SU-DHL-6 (cell line): ENCODE measurements at regions not wholly inside any gene's neighbourhood (a gene's known extent, or its start where the extent isn't known, plus 50 kb on each side); places are given as distances from the start of the nearest gene placed in this dataset.

ENCODE experiments used
- EZH2phosphoT487 ChIP-seq: fragments of 200-600 bp; sonication (generic), shearing (Covaris generic); conservative IDR thresholded peaks from 2 replicates; pipeline ENCODE4 v1.6.1; 2018; ENCODE audit warnings: mild to moderate bottlenecking, antibody characterized with exemption, low read length, moderate library complexity, mixed read lengths
- TF ChIP-seq, protein P1 (sequence below): fragments of 200-600 bp; sonication (generic); IDR thresholded peaks from one replicate; pipeline ENCODE4 v1.5.1; 2017; ENCODE audit warnings: antibody characterized with exemption, mild to moderate bottlenecking, low read length, moderate library complexity; ENCODE audit not compliant: insufficient read depth, poor library complexity, severe bottlenecking

DNA sequence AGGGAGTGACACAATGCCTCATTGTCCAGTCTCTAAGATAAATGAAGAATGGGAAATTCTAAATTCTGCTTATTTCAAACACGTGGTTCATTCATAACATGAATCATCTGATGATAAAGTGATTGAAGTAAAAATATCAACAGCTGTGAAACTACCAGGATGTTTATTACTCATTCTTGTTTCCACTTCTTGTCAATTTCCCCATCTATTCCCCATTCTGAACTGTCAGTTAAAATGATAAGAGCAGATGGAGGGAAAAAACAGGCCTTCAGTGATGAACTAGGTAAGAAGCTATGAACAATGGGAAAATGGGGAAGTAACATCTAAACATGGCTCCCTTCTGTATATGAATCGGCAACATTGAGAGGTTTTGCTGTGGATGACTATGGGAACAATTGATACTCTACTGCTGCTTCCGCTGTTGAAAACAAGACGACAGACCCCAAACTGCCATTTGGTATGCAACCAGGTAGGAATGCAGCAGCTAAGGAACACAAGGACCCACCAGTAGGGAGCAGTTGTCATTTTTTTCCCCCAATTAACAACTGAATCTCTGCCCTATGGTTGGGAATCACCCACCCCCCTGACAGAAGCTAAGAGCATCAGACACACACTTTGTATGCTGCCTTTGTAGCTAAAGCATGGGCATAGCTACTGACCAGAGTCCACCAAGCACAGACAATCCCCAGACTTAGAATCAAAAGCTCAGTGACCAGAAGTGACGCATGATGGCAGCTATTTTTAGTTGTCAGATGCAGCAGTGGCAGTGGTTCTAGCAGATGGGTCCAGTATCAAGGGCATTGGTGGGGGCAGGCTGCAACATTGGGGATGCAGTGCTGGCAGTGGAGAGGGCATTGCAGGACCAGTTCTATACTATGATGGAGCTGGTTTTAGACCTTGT lies 52.9 kb upstream of the ZNF366 start:
- TF ChIP-seq, protein P1, sequence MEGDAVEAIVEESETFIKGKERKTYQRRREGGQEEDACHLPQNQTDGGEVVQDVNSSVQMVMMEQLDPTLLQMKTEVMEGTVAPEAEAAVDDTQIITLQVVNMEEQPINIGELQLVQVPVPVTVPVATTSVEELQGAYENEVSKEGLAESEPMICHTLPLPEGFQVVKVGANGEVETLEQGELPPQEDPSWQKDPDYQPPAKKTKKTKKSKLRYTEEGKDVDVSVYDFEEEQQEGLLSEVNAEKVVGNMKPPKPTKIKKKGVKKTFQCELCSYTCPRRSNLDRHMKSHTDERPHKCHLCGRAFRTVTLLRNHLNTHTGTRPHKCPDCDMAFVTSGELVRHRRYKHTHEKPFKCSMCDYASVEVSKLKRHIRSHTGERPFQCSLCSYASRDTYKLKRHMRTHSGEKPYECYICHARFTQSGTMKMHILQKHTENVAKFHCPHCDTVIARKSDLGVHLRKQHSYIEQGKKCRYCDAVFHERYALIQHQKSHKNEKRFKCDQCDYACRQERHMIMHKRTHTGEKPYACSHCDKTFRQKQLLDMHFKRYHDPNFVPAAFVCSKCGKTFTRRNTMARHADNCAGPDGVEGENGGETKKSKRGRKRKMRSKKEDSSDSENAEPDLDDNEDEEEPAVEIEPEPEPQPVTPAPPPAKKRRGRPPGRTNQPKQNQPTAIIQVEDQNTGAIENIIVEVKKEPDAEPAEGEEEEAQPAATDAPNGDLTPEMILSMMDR: no peak
- TF ChIP-seq EZH2phosphoT487: no peak
